ENCODE measurements at regions not wholly inside any gene's neighbourhood (a gene's known extent, or its start where the extent isn't known, plus 50 kb on each side); places are given as distances from the start of the nearest gene placed in this dataset.

- TF ChIP-seq CTCF (IDR thresholded peaks at IDR 0.05), result no peak
These were observed 230.8 kb downstream of the POU4F1 start for GRCh38 chr13:78372581-78372980.

DNA sequence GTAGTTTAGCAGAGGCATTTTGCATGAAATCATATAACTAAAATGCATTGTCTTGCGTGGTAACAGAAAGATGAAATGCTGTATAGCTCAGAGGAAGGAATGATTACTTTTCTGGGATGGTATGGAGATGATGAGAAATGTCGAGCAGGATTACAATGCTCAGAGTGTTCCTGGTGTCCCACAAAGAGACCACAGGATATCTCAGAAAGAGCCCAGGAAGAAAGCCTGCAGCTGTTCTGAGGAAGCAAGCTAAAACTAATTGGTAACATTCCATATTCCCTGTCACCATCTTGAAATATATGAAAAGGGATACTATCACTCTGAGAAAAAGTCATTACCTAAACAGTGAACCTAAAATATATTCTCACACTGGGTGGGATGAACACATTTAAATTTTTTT is 233.1 kb downstream of the POU4F1 start:
- no peak for TF ChIP-seq CTCF (IDR thresholded peaks at IDR 0.05)

GRCh38 chr13:78364711-78365110 is 238.6 kb downstream of the POU4F1 start:
- TF ChIP-seq CTCF (IDR thresholded peaks at IDR 0.05), result no peak

- TF ChIP-seq CTCF (IDR thresholded peaks at IDR 0.05), result no peak
These were observed 262.3 kb downstream of the POU4F1 start for GRCh38 chr13:78341032-78341431.

DNA sequence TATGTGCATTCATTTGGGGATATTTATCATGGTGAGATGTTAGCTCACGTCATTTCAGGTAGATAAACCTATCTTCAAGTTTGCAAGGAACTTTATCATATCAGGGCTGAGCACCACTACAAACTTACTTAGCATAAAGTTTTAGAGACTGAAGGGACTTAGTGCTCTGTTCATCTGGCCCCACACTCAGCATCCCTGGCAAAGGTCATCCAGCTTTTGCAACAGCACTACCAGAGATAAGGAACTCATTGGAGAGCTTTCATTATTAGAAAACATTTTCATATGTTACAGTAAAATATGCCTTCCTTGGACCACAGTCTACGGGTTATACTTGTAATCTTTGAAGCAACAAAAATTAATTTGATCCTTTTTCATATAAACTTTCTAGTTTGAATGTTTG is 263.4 kb downstream of the POU4F1 start:
- TF ChIP-seq CTCF (IDR thresholded peaks at IDR 0.05), result no peak

DNA sequence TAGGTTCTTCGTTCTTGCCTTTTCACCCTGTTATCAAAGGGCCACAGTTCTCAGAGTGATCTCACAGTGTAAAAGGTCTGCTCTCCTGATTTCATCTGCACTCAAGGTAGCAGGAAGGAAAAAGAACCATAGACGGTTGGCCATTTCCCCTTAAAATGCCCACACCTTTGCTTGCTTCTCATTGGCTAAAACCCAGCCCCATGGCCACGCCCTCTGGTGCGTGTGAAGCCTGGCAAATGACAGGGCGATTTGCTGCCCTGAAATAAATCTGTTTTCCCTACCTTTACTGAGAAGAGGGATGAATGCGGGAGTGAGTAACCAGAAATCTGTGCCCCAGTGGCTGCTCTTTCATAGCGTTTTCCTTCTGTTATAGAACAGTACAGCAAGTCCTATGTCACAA is 269.3 kb downstream of the POU4F1 start:
- no peak for TF ChIP-seq CTCF (IDR thresholded peaks at IDR 0.05)

GRCh38 chr13:78326633-78327032 is 276.7 kb downstream of the POU4F1 start:
- TF ChIP-seq CTCF (IDR thresholded peaks at IDR 0.05), result no peak

- no peak for TF ChIP-seq CTCF (IDR thresholded peaks at IDR 0.05)
These were observed 277.8 kb downstream of the POU4F1 start for GRCh38 chr13:78325585-78325984.

Measured in LNCAP (cell line).